OCI-LY3 (cell line): ENCODE measurements at regions not wholly inside any gene's neighbourhood (a gene's known extent, or its start where the extent isn't known, plus 50 kb on each side); places are given as distances from the start of the nearest gene placed in this dataset.

Experiments
- H2AFZ ChIP-seq: fragments of 200-600, 300-600 bp; shearing (Covaris generic); 2 replicates; pipeline ENCODE4 v1.6.0; 2014; ENCODE audit warnings: antibody characterized with exemption, low read depth, low read length
- H3K27ac ChIP-seq: fragments of 200-600, 300-600 bp; sonication (generic); 2 replicates; pipeline ENCODE4 v1.5.1; 2014; ENCODE audit warnings: mild to moderate bottlenecking, low read length, moderate library complexity, mixed read lengths
- H3K27me3 ChIP-seq: fragments of 200-600, 300-600 bp; sonication (generic); 2 replicates; pipeline ENCODE4 v1.6.1; 2014; ENCODE audit warnings: low read depth, low read length, mixed read lengths
- H3K36me3 ChIP-seq: fragments of 200-600, 300-600 bp; sonication (generic); replicated peaks from 2 replicates; pipeline ENCODE3; 2014; ENCODE audit warnings: low read depth, low read length, mixed read lengths
- H3K4me1 ChIP-seq: fragments of 300-600, 200-600 bp; sonication (generic); 2 replicates; pipeline ENCODE4 v1.6.1; 2014; ENCODE audit warnings: low read length, mixed read lengths
- H3K4me2 ChIP-seq: fragments of 200-600, 300-600 bp; sonication (generic); 2 replicates; pipeline ENCODE4 v1.6.1; 2014; ENCODE audit warnings: low read length, mixed read lengths
- H3K4me3 ChIP-seq: fragments of 300-600, 200-600 bp; sonication (generic); 2 replicates; pipeline ENCODE4 v1.5.1; 2014; ENCODE audit warnings: antibody characterized with exemption, mild to moderate bottlenecking, low read length, moderate library complexity
- H3K79me2 ChIP-seq: fragments of 300-600, 200-600 bp; shearing (Covaris generic); 2 replicates; pipeline ENCODE4 v1.6.1; 2014; ENCODE audit warnings: mild to moderate bottlenecking, low read length, mixed read lengths
- H3K9ac ChIP-seq: fragments of 300-600, 200-600 bp; shearing (Covaris generic); 2 replicates; pipeline ENCODE4 v1.6.0; 2014; ENCODE audit warnings: mild to moderate bottlenecking, low read length, moderate library complexity
- H3K9me3 ChIP-seq: fragments of 200-600, 300-600 bp; shearing (Covaris generic); 2 replicates; pipeline ENCODE4 v1.6.1; 2014; ENCODE audit warnings: low read length, mixed read lengths; ENCODE audit not compliant: insufficient read depth
- H4K20me1 ChIP-seq: fragments of 200-600, 300-600 bp; sonication (generic); 2 replicates; pipeline ENCODE4 v1.6.1; 2016; ENCODE audit warnings: low read length, mixed read lengths; ENCODE audit not compliant: insufficient read depth
- EZH2phosphoT487 ChIP-seq: fragments of 200-600 bp; shearing (Covaris generic); IDR thresholded peaks from 2 replicates; pipeline ENCODE4 v1.6.1; 2018; ENCODE audit warnings: antibody characterized with exemption, mixed run types, low read depth
- TF ChIP-seq, protein P1 (sequence below): fragments of 200-600, 300-600 bp; sonication (generic); IDR thresholded peaks from 2 replicates; pipeline ENCODE4 v1.5.1; 2014; ENCODE audit warnings: antibody characterized with exemption, low read length, low read depth

DNA sequence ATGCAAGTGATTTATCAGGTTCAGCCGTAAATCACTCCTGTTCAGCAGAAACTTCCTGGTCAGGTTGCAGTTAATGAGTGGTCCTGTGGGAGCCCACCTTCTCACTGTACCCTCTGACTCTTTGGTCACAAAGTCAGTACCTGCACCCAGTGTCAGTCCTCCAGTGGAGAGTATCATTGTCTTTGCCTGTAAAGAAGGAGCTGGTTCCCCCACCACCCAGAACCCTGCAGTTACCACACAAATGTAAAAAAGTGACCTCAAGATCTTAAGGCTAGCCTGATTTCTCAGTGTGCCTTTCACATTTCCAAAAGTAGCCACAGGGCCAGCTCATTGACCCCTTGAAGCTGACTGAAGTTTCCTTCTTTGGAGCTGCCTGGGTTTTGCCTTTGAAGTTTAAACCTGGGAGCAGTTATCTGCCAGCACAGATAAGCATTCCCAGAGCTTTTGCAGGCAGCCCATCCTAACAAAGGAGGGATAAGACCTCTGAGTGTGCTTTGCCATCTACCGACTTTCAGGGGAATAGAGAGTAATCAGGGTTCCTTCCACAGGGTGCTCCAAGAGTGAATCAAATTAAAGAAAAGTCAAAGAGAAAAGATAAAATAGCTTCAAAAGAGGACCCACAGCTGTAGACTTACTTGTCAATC lies 725.2 kb downstream of the CPS1 start:
- H4K20me1 ChIP-seq, result no peaks in the 10 kb centered on the region
- H2AFZ ChIP-seq, result no peak overlapping the region
- no peak overlapping the region for H3K9ac ChIP-seq
- no peak overlapping the region for H3K4me2 ChIP-seq
- no peaks in the 10 kb centered on the region for H3K27me3 ChIP-seq
- no peaks in the 10 kb centered on the region for H3K9me3 ChIP-seq
- H3K79me2 ChIP-seq, result no peaks in the 10 kb centered on the region
- peaks cover 13% of the 10 kb centered on the region; the same call in 1 of the 2 replicates for H3K4me1 ChIP-seq
- H3K27ac ChIP-seq, result no peak overlapping the region
- H3K36me3 ChIP-seq, result no peaks in the 10 kb centered on the region
- no peak overlapping the region for H3K4me3 ChIP-seq
- TF ChIP-seq, protein P1, sequence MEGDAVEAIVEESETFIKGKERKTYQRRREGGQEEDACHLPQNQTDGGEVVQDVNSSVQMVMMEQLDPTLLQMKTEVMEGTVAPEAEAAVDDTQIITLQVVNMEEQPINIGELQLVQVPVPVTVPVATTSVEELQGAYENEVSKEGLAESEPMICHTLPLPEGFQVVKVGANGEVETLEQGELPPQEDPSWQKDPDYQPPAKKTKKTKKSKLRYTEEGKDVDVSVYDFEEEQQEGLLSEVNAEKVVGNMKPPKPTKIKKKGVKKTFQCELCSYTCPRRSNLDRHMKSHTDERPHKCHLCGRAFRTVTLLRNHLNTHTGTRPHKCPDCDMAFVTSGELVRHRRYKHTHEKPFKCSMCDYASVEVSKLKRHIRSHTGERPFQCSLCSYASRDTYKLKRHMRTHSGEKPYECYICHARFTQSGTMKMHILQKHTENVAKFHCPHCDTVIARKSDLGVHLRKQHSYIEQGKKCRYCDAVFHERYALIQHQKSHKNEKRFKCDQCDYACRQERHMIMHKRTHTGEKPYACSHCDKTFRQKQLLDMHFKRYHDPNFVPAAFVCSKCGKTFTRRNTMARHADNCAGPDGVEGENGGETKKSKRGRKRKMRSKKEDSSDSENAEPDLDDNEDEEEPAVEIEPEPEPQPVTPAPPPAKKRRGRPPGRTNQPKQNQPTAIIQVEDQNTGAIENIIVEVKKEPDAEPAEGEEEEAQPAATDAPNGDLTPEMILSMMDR, result no peak
- TF ChIP-seq EZH2phosphoT487, result no peak

DNA sequence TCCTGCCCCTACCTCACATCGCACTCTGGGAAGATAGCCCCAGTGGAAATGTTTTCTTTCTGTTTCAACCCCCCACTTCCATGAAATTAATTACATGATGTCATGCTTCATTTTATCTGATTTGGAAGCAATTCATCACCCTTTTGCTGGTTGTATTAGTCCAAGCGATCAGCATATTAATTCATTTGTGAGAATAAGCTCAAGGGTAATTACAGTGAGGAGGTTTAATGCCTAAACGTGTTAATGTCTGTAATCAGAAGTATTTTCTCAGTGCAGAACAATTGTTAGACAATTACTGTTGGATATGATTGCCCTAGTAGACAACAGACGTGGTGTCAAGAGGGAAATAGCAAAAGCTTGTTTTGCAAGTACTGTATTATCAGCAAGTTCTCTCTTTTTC lies 746.3 kb downstream of the CPS1 start:
- TF ChIP-seq, protein P1, result no peak
- TF ChIP-seq EZH2phosphoT487, result no peak
- Histone ChIP-seq H3K9me3 (no peaks in the 10 kb centered on the region), H3K4me3 (no peak overlapping the region), H3K36me3 (no peaks in the 10 kb centered on the region), H2AFZ (no peak overlapping the region), H3K4me2 (no peak overlapping the region), H4K20me1 (no peaks in the 10 kb centered on the region), H3K27ac (no peak overlapping the region), H3K9ac (no peak overlapping the region), H3K79me2 (no peaks in the 10 kb centered on the region), H3K27me3 (no peaks in the 10 kb centered on the region), H3K4me1 (peaks cover 14% of the 10 kb centered on the region)

DNA sequence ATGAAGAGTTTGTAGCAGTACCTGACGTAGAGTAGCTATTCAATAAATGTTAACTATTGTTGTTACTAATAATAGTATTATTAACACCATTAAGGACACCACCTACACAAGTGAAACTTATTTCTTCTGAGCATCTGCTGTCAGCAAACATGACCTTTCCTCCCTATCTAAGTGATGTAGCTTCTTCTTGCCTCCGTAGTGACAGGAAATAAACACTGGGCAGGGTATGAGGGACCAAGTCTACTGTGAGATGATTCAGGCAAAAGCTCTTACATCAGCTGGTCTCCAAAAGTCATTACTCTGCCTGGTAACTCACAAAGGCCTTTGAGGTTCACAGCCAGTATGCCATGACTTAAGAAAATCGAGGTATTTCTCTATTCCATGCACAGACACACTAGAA lies 750.5 kb downstream of the CPS1 start:
- H3K9me3 ChIP-seq, result no peaks in the 10 kb centered on the region
- H3K4me2 ChIP-seq, result no peak overlapping the region
- no peaks in the 10 kb centered on the region for H3K27me3 ChIP-seq
- no peaks in the 10 kb centered on the region for H3K79me2 ChIP-seq
- TF ChIP-seq, protein P1, result no peak
- no peak for TF ChIP-seq EZH2phosphoT487
- no peak overlapping the region for H3K4me3 ChIP-seq
- H2AFZ ChIP-seq, result no peak overlapping the region
- no peak overlapping the region for H3K27ac ChIP-seq
- H3K4me1 ChIP-seq, result peaks cover 20% of the 10 kb centered on the region
- H4K20me1 ChIP-seq, result no peaks in the 10 kb centered on the region
- no peak overlapping the region for H3K9ac ChIP-seq
- no peaks in the 10 kb centered on the region for H3K36me3 ChIP-seq
